Suppressor macrophage (primary cell): ENCODE measurements at regions not wholly inside any gene's neighbourhood (a gene's known extent, or its start where the extent isn't known, plus 50 kb on each side); places are given as distances from the start of the nearest gene placed in this dataset.

Experiments used
- DNase-seq, 4 experiments: peaks; one replicate each; pipeline ENCODE4 v3.0.0-alpha.2; 2020 to 2022

GRCh38 chrX:4240541-4241194, 527.2 kb upstream of the PRKX start:
- DNase-seq = peak in 1 of 4 experiments; percentile 28

- peak in 2 of 4 experiments; percentile 2 to 34 for DNase-seq
Observed at GRCh38 chrX:4239650-4240540, 526.4 kb upstream of the PRKX start.

GRCh38 chrX:4238916-4239315, 525.5 kb upstream of the PRKX start:
- no peak for DNase-seq

GRCh38 chrX:4225086-4225485, 511.6 kb upstream of the PRKX start:
- no peak for DNase-seq

- no peak for DNase-seq
Observed at GRCh38 chrX:4206941-4207340, 493.5 kb upstream of the PRKX start.

- no peak for DNase-seq
Observed at GRCh38 chrX:4197971-4198370, 484.5 kb upstream of the PRKX start.

GRCh38 chrX:4193500-4194155, 480.2 kb upstream of the PRKX start:
- DNase-seq = no peak

GRCh38 chrX:4186331-4186730, 472.9 kb upstream of the PRKX start:
- no peak for DNase-seq

GRCh38 chrX:4185086-4185485, 471.6 kb upstream of the PRKX start:
- DNase-seq = no peak

GRCh38 chrX:4182408-4182806, 469.0 kb upstream of the PRKX start:
- no peak for DNase-seq

- no peak for DNase-seq
Observed at GRCh38 chrX:4181782-4182407, 468.4 kb upstream of the PRKX start.

- DNase-seq = no peak
Observed at GRCh38 chrX:4179031-4179430, 465.6 kb upstream of the PRKX start.

GRCh38 chrX:4175221-4175620, 461.8 kb upstream of the PRKX start:
- no peak for DNase-seq

GRCh38 chrX:4173743-4174142, 460.3 kb upstream of the PRKX start:
- DNase-seq = no peak

- no peak for DNase-seq
Observed at GRCh38 chrX:4151798-4152197, 438.3 kb upstream of the PRKX start.

- no peak for DNase-seq
Observed at GRCh38 chrX:4150259-4150658, 436.8 kb upstream of the PRKX start.

GRCh38 chrX:4129626-4130025, 416.2 kb upstream of the PRKX start:
- no peak for DNase-seq

GRCh38 chrX:4118666-4119530, 405.4 kb upstream of the PRKX start:
- no peak for DNase-seq

GRCh38 chrX:4110964-4111363, 397.5 kb upstream of the PRKX start:
- no peak for DNase-seq

- DNase-seq = no peak
Observed at GRCh38 chrX:4094926-4095325, 381.5 kb upstream of the PRKX start.

GRCh38 chrX:4091046-4091760, 377.8 kb upstream of the PRKX start:
- DNase-seq = no peak
